Endothelial cell of umbilical vein (primary cell): ENCODE measurements at regions not wholly inside any gene's neighbourhood (a gene's known extent, or its start where the extent isn't known, plus 50 kb on each side); places are given as distances from the start of the nearest gene placed in this dataset.

ENCODE experiments used
- BruUV-seq: library from RNA; stranded (reverse); fragments of 400-500 nt; replicated peaks from 2 replicates; lab custom pipeline; 2021; lab: Mats Ljungman, UMichigan
- CTCF ChIA-PET: fragments of 300-600, 350-600 bp; sonication (Branson Sonifier 250); formaldehyde crosslinking; loops from one replicate; lab custom pipeline; 2021; ENCODE audit warnings: antibody characterized with exemption, inconsistent platforms; lab: Charles Lee
- POLR2A ChIA-PET: fragments of 300-600, 350-600 bp; sonication (Branson Sonifier 250); formaldehyde crosslinking; loops from one replicate; lab custom pipeline; 2021; ENCODE audit warnings: antibody characterized with exemption, inconsistent platforms; lab: Charles Lee
- DNase-seq: peaks from one replicate; pipeline ENCODE4 v3.0.0-alpha.2; 2011; ENCODE audit warnings: low read depth, low spot score
- FAIRE-seq: peaks from 2 replicates; lab custom pipeline; 2011; peaks lifted over from hg19 to GRCh38; lab: Jason Lieb, UNC
- H2AFZ ChIP-seq: 2 replicates; pipeline ENCODE4 v1.6.0; 2012; ENCODE audit warnings: low read depth, low read length, control low read depth, inconsistent platforms
- H3K27ac ChIP-seq: 2 replicates; pipeline ENCODE4 v1.5.1; 2011; ENCODE audit warnings: low read depth, mild to moderate bottlenecking, control low read depth, low read length, moderate library complexity; ENCODE audit not compliant: insufficient read depth
- H3K27me3 ChIP-seq, 2 experiments: 2 replicates each; pipeline versions ENCODE4 v1.6.0 to v1.6.1; 2011; ENCODE audit warnings: low read length in 2 of 2, mixed read lengths in 1 of 2; ENCODE audit not compliant: control insufficient read depth in 2 of 2, insufficient read depth in 2 of 2
- H3K36me3 ChIP-seq, 2 experiments: 2 replicates in 1 of 2; 3 replicates in 1 of 2; pipeline ENCODE4 v1.5.1; 2011; ENCODE audit warnings: low read length in 2 of 2, mild to moderate bottlenecking in 1 of 2, moderate library complexity in 1 of 2; ENCODE audit not compliant: control insufficient read depth in 2 of 2, insufficient read depth in 2 of 2; ENCODE audit errors: extremely low read depth in 1 of 2
- H3K4me1 ChIP-seq: 3 replicates; pipeline ENCODE4 v1.5.1; 2011; ENCODE audit warnings: mild to moderate bottlenecking, low read length; ENCODE audit not compliant: control insufficient read depth, insufficient read depth; ENCODE audit errors: extremely low read depth
- H3K4me2 ChIP-seq: 2 replicates; pipeline ENCODE4 v1.6.1; 2011; ENCODE audit warnings: low read length, control low read depth, mixed read lengths; ENCODE audit not compliant: insufficient read depth
- H3K4me3 ChIP-seq, 3 experiments: fragments of 200-600 bp in 1 of 3; sonication (generic), shearing (Covaris generic) in 1 of 3; replicated peaks in 1 of 3; 2 replicates each; pipeline ENCODE4 v1.5.1; 2011 to 2016; ENCODE audit warnings: control low read depth in 3 of 3, low read length in 3 of 3, mild to moderate bottlenecking in 2 of 3, inconsistent platforms in 1 of 3, low read depth in 1 of 3, moderate library complexity in 1 of 3; ENCODE audit not compliant: insufficient read depth in 1 of 3
- H3K79me2 ChIP-seq: 2 replicates; pipeline ENCODE4 v1.6.0; 2012; ENCODE audit warnings: low read length, inconsistent platforms; ENCODE audit not compliant: control insufficient read depth, insufficient read depth
- H3K9ac ChIP-seq: replicated peaks from 2 replicates; pipeline ENCODE3; 2011; ENCODE audit warnings: low read length, control low read depth; ENCODE audit not compliant: insufficient read depth; ENCODE audit errors: extremely low read depth
- H3K9me1 ChIP-seq: replicated peaks from 3 replicates; pipeline ENCODE4 v1.6.0; 2011; ENCODE audit warnings: mild to moderate bottlenecking, low read length; ENCODE audit not compliant: control insufficient read depth, insufficient read depth; ENCODE audit errors: extremely low read depth
- H3K9me3 ChIP-seq: replicated peaks from 2 replicates; pipeline ENCODE4 v1.5.1; 2012; ENCODE audit warnings: low read length, inconsistent platforms; ENCODE audit not compliant: control insufficient read depth, insufficient read depth
- H4K20me1 ChIP-seq: replicated peaks from 2 replicates; pipeline ENCODE3; 2011; ENCODE audit warnings: mild to moderate bottlenecking, low read length; ENCODE audit not compliant: control insufficient read depth, insufficient read depth; ENCODE audit errors: extremely low read depth
- EZH2 ChIP-seq: IDR thresholded peaks from 2 replicates; pipeline ENCODE4 v1.6.1; 2012; ENCODE audit warnings: borderline replicate concordance, low read depth, mild to moderate bottlenecking, moderate library complexity, low read length, inconsistent platforms; ENCODE audit not compliant: severe bottlenecking
- FOS ChIP-seq: IDR thresholded peaks from 2 replicates; pipeline ENCODE4 v1.6.1; 2011; ENCODE audit warnings: mild to moderate bottlenecking, low read length, moderate library complexity, borderline replicate concordance; ENCODE audit not compliant: insufficient read depth
- GATA2 ChIP-seq: IDR thresholded peaks from 2 replicates; pipeline ENCODE4 v1.7.0; 2011; ENCODE audit warnings: low read depth, mild to moderate bottlenecking, moderate library complexity, mixed read lengths, low read length; ENCODE audit not compliant: insufficient read length, insufficient read depth
- MAX ChIP-seq: IDR thresholded peaks from 2 replicates; pipeline ENCODE4 v1.6.1; 2011; ENCODE audit not compliant: insufficient read depth, insufficient read length
- MYC ChIP-seq: IDR thresholded peaks from one replicate; pipeline ENCODE4 v1.6.1; 2011; ENCODE audit warnings: mild to moderate bottlenecking, low read depth, low read length
- POLR2A ChIP-seq: IDR thresholded peaks from 2 replicates; pipeline ENCODE4 v1.6.1; 2012; ENCODE audit warnings: low read depth, mild to moderate bottlenecking, control low read depth, low read length
- POLR2AphosphoS5 ChIP-seq: IDR thresholded peaks from 2 replicates; pipeline ENCODE4 v1.6.1; 2012; ENCODE audit warnings: low read depth, mild to moderate bottlenecking, control low read depth, low read length, moderate library complexity; ENCODE audit not compliant: insufficient read depth
- dilution Hi-C: fragments of 300-500 bp; cut with MboI; formaldehyde crosslinking; loops from one replicate; pipeline ENCODE4 v1.15.0; 2019; ENCODE audit warnings: low sequenced_read_pairs; ENCODE audit not compliant: extremely low pct_ligation_motif_present
- intact Hi-C: fragments of 100-400 bp; cut with micrococcal nuclease; formaldehyde crosslinking; loops from one replicate; pipeline ENCODE4 v1.10.0; 2022

GRCh38 chr7:52146871-52147634 lies 830.4 kb upstream of the COBL start:
- no peak for DNase-seq
- POLR2A ChIA-PET, result no interaction called here
- dilution Hi-C loops, result no loop called here
- CTCF ChIA-PET, result no interaction called here
- Histone ChIP-seq H4K20me1 (no peaks in the 10 kb centered on the region), H3K4me1 (no peaks in the 10 kb centered on the region), H3K4me2 (no peak overlapping the region), H3K9me3 (no peaks in the 10 kb centered on the region), H3K4me3 (no peak overlapping the region), H3K27ac (no peak overlapping the region), H3K36me3 (no peaks in the 10 kb centered on the region), H3K27me3 (no peaks in the 10 kb centered on the region), H3K79me2 (no peaks in the 10 kb centered on the region), H2AFZ (no peak overlapping the region), H3K9me1 (no peaks in the 10 kb centered on the region), H3K9ac (no peak overlapping the region)
- BruUV-seq, result no TSS peak
- intact Hi-C loops, result no loop called here
- FAIRE-seq, result no peak
- no peak for TF ChIP-seq FOS
- no peak for TF ChIP-seq GATA2
- no peak for TF ChIP-seq POLR2A
- no peak for TF ChIP-seq MAX
- no peak for TF ChIP-seq EZH2
- no peak for TF ChIP-seq MYC
- TF ChIP-seq POLR2AphosphoS5, result no peak

DNA sequence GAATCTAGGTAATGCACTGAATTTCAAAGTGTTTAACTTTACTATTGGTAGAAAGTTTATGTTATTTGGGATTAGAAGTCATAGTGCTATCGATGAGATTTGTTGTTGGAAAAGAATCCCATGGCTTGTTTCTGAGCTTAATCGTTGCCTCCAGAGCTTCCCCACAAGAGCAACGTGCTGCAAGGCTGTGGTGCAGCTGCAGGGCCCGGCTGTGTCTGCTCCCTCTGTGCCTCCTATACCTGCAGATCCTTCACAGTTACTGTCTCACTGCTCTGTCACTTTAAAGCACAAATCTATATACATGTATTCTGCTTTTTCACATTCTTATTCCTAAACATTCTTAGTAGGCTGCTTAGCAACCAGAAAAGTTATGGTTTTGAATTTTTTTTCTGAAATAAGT lies 826.6 kb upstream of the COBL start:
- intact Hi-C loops (no loop called here), dilution Hi-C loops (no loop called here)
- H3K36me3 ChIP-seq, result no peaks in the 10 kb centered on the region
- CTCF ChIA-PET, result no interaction called here
- H2AFZ ChIP-seq, result no peak overlapping the region
- H4K20me1 ChIP-seq, result no peaks in the 10 kb centered on the region
- BruUV-seq, result no TSS peak
- H3K4me3 ChIP-seq, result no peak overlapping the region
- TF ChIP-seq EZH2, result no peak
- no peak overlapping the region for H3K9ac ChIP-seq
- H3K9me3 ChIP-seq, result no peaks in the 10 kb centered on the region
- POLR2A ChIA-PET, result no interaction called here
- no peak overlapping the region for H3K4me2 ChIP-seq
- DNase-seq (no peak), FAIRE-seq (no peak)
- H3K27me3 ChIP-seq, result no peaks in the 10 kb centered on the region
- H3K4me1 ChIP-seq, result no peaks in the 10 kb centered on the region
- no peak overlapping the region for H3K27ac ChIP-seq
- no peaks in the 10 kb centered on the region for H3K9me1 ChIP-seq
- no peaks in the 10 kb centered on the region for H3K79me2 ChIP-seq
